Heart left ventricle (tissue), 16 donors: ENCODE measurements at regions not wholly inside any gene's neighbourhood (a gene's known extent, or its start where the extent isn't known, plus 50 kb on each side); places are given as distances from the start of the nearest gene placed in this dataset.

Experiments
- ATAC-seq, 4 donors: fragments of 200-7000 bp; cut with Tn5 transposase; one replicate each; pipeline ENCODE4 v1.9.1; 2020 to 2022; ENCODE audit warnings: moderate library complexity in 4 of 4, mild to moderate bottlenecking in 3 of 4, moderate number of reproducible peaks in 1 of 4
- DNase-seq, 5 donors: peaks; one replicate each; pipeline ENCODE4 v3.0.0-alpha.2; 2020
- H3K27ac ChIP-seq, 12 donors: fragments of 200-600 bp; sonication (generic) in 4 of 12; one replicate each; pipeline versions ENCODE4 v1.5.0 to v1.8.0; 2016 to 2022; ENCODE audit warnings: mild to moderate bottlenecking in 2 of 12
- H3K27me3 ChIP-seq, 9 donors: fragments of 200-600 bp; sonication (generic) in 2 of 9; one replicate each; pipeline versions ENCODE4 v1.5.1 to v1.8.0; 2016 to 2022; ENCODE audit warnings: mild to moderate bottlenecking in 3 of 9
- H3K36me3 ChIP-seq, 9 donors: fragments of 200-600 bp; sonication (generic) in 2 of 9; one replicate each; pipeline versions ENCODE4 v1.5.0 to v1.8.0; 2018 to 2022; ENCODE audit warnings: mild to moderate bottlenecking in 2 of 9
- H3K4me1 ChIP-seq, 12 donors: fragments of 200-600 bp; sonication (generic) in 4 of 12; one replicate each; pipeline versions ENCODE4 v1.5.0 to v1.8.0; 2016 to 2022; ENCODE audit warnings: mild to moderate bottlenecking in 3 of 12
- H3K4me3 ChIP-seq, 12 donors: fragments of 200-600 bp; sonication (generic) in 4 of 12; one replicate each; pipeline versions ENCODE4 v1.5.0 to v1.8.0; 2017 to 2022; ENCODE audit warnings: mild to moderate bottlenecking in 9 of 12, moderate library complexity in 4 of 12
- H3K9me3 ChIP-seq, 12 donors: fragments of 200-600 bp; sonication (generic) in 4 of 12; one replicate each; pipeline versions ENCODE4 v1.5.0 to v1.8.0; 2016 to 2022; ENCODE audit warnings: mild to moderate bottlenecking in 1 of 12
- POLR2A ChIP-seq, 2 donors: fragments of 450-650 bp; IDR thresholded peaks; one replicate each; pipeline ENCODE4 v1.6.1; 2017; ENCODE audit warnings: antibody characterized with exemption in 2 of 2, mild to moderate bottlenecking in 2 of 2, moderate library complexity in 2 of 2
- WGBS, 4 donors: extraction: QIAGEN DNeasy Blood & Tissue Kit in 2 of 4; methylation state at CpG; one replicate each; pipeline versions ENCODE4 v1.1.5 to v1.1.7; 2013 to 2018; 5-methylcytosine and 5-hydroxymethylcytosine counted together
- intact Hi-C, 10 donors: fragments of 100-400 bp; cut with DNase I; formaldehyde crosslinking; loops; one replicate each; pipeline versions ENCODE4 v1.11.1 to v1.14.2; 2022
- TF ChIP-seq, protein P1 (sequence below), 12 donors: fragments of 200-600 bp; sonication (generic) in 4 of 12; IDR thresholded peaks; one replicate each; pipeline versions ENCODE4 v1.5.0 to v1.8.0; 2018 to 2022; ENCODE audit warnings: antibody characterized with exemption in 12 of 12, mild to moderate bottlenecking in 5 of 12
- donor health status: ischemic (EF 13 %, LVEDD 7.1; RV severe dilation, severe dysfunction).
- donor health status: healthy with polysubstance abuse.
- donor health status: DM: no; HTN: yes; CAD: no.
- donor health status: DM: no; HTN: no; CAD: no.
- donor health status: ischemic (EF 25% LVEDD 6.9; RV normal size, moderate dysfunction).
- donor health status: ischemic (EF 25% LVEDD 5.7; RV mildly dilated, moderate dysfunction).
- donor health status: healthy.
- donor health status: DM: yes; HTN: yes; CAD: no.
- donor health status: ischemic (EF 35%, LVEDD 5.7; RV mildly dilated, moderate dysfunction).
- donor health status: nonischemic (EF 11% LVEDD 7.7; RV severe dilation, severe dysfunction).
- donor health status: DM: yes; HTN: yes; CAD: no.
- donor health status: PGD.
- donor health status: ischemic (EF 29% LVEDD 5.4; RV normal size, mild dysfunction).
- donor health status: nonischemic (EF 23%, LVEDD 6.1; RV moderate dilation, normal function).

DNA sequence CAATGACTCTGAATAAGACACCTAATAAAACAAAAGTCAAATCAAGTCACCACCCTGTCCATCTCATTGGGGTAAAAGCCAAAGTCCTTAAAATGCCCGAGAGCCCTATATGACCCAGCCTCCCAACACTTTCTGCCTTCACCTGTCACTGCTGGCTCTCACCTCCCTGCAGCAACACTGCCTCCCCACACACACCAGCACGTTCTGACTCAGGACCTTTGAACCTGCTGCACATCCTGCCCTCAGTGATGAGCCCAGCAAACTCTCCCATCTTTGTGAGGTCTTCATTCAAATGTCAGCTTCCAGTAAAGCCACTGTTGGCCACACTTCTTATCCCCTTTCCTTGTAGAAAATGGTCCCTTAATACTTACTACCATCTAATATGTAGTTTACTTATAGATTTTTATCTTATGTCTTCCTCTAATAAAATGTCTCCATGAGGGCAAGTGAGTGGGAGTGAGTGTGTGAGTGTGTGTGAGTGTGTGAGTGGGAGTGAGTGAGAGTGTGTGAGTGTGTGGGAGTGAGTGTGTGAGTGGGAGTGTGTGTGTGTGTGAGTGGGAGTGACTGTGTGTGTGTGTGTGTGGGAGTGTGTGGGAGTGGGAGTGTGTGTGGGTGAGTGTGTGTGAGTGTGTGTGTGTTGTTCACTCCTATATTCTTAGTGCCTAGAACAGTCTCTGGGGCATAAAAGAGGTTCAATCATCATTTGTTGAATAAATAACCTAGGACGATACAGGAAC, 504.7 kb downstream of the EIPR1 start:
- Histone ChIP-seq H3K4me1 (no peaks in the 10 kb centered on the region), H3K27me3 (peaks cover 0 to 3% (median 0%) of the 10 kb centered on the region in 9 donors), H3K27ac (no peak overlapping the region), H3K9me3 (peaks cover 0 to 3% (median 0%) of the 10 kb centered on the region in 12 donors), H3K4me3 (no peak overlapping the region), H3K36me3 (no peaks in the 10 kb centered on the region)
- WGBS, 4 donors = 65 to 74% (median 72%) methylated on average over 3 of the region's 3 CpGs
- TF ChIP-seq, protein P1, sequence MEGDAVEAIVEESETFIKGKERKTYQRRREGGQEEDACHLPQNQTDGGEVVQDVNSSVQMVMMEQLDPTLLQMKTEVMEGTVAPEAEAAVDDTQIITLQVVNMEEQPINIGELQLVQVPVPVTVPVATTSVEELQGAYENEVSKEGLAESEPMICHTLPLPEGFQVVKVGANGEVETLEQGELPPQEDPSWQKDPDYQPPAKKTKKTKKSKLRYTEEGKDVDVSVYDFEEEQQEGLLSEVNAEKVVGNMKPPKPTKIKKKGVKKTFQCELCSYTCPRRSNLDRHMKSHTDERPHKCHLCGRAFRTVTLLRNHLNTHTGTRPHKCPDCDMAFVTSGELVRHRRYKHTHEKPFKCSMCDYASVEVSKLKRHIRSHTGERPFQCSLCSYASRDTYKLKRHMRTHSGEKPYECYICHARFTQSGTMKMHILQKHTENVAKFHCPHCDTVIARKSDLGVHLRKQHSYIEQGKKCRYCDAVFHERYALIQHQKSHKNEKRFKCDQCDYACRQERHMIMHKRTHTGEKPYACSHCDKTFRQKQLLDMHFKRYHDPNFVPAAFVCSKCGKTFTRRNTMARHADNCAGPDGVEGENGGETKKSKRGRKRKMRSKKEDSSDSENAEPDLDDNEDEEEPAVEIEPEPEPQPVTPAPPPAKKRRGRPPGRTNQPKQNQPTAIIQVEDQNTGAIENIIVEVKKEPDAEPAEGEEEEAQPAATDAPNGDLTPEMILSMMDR (IDR thresholded peaks at IDR 0.05) = no peak
- TF ChIP-seq POLR2A (IDR thresholded peaks at IDR 0.05) = no peak
- no peak for DNase-seq
- no peak for ATAC-seq
- intact Hi-C loops = no loop called here

DNA sequence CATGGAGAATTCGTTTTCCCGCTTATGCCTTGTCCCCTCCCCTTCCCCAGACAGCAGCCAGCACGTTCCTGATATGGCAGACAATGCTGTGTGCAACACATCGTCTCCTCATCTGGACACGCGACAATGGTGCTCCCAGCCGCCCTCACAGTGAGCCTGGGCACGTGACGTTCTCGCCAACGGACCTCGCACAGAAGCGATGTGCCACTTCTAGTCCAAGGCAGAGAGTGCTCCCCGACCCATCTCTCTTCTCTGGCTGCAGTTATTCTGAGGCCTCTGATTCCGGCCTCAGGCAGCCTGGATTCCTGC, 505.4 kb downstream of the EIPR1 start:
- DNase-seq (no peak), ATAC-seq (no peak)
- intact Hi-C loops = no loop called here
- H3K36me3 ChIP-seq = no peaks in the 10 kb centered on the region
- no peak overlapping the region for H3K4me3 ChIP-seq
- H3K27ac ChIP-seq = no peak overlapping the region
- 73 to 89% (median 83%) methylated on average over 15 of the region's 15 CpGs for WGBS, 4 donors
- H3K4me1 ChIP-seq = no peaks in the 10 kb centered on the region
- H3K27me3 ChIP-seq = peaks cover 0 to 3% (median 0%) of the 10 kb centered on the region in 9 donors
- TF ChIP-seq, protein P1 (IDR thresholded peaks at IDR 0.05) = no peak
- no peak for TF ChIP-seq POLR2A (IDR thresholded peaks at IDR 0.05)
- H3K9me3 ChIP-seq = no peaks in the 10 kb centered on the region

DNA sequence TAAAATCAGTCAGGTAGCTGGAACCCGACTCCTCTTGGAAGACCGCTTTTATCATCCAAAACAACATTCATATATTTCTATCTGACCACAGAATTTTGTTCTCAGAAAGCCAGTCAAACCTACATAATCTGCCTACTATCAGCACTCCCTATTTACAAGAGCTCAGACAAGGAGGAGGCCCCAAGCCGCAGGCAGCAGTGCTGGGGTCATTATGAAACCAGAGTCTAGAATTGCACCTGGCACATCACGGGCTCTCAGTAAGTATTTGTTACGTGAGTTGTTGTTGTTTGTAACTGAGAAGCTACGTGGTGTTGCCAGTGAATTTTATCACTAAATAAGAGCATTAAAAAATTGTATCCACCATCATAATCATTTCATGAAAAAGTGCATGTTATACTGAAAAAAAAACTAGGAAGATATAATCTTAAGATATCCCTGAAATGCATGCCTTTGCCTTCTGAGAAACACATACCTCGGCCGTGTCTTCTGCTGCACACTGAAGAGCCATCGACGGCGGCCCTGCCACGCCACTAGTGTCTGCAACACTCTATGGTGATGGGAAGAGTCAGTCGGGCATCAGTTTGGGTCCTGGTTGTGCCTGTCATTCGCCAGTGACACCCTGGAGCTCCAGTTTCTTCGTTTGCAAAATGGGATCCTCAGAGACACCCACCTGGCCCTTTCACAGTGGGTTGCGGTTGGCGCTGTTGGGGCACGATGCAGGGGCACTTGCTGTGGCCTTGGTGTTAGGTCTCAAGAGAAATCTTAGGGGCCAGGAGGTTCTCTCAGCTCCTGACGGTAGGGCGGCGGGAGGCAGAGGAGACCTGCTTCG, 505.9 kb downstream of the EIPR1 start:
- Histone ChIP-seq H3K4me3 (no peak overlapping the region), H3K9me3 (no peaks in the 10 kb centered on the region), H3K27ac (no peak overlapping the region), H3K27me3 (peaks cover 0 to 3% (median 0%) of the 10 kb centered on the region in 9 donors), H3K36me3 (no peaks in the 10 kb centered on the region), H3K4me1 (no peaks in the 10 kb centered on the region)
- intact Hi-C loops = no loop called here
- no peak for TF ChIP-seq POLR2A (IDR thresholded peaks at IDR 0.05)
- TF ChIP-seq, protein P1 (IDR thresholded peaks at IDR 0.05) = no peak
- ATAC-seq = no peak
- WGBS, 4 donors = 84 to 90% (median 86%) methylated on average over 21 to 22 of the region's 22 CpGs
- DNase-seq = no peak

DNA sequence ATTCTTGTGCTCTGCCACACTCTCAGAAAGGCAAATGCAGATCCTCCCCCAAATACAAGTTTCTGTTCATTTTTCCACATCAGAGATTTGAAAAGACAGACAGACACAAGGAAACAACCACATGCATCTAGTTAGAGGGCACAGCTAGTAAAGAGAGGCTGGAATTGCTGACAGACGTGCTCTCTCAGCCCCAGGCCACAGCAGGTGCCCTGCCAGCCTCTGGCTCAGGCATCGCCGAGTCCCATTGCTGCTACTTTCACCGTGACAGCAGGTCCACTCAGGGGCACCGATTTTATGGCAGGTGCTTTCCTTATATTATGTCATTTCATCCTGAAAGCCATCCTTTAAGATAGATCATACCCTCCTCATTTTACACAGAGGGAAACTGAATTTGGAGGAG, 507.5 kb downstream of the EIPR1 start:
- intact Hi-C loops = no loop called here
- TF ChIP-seq POLR2A (IDR thresholded peaks at IDR 0.05) = no peak
- TF ChIP-seq, protein P1 (IDR thresholded peaks at IDR 0.05) = no peak
- Histone ChIP-seq H3K4me3 (no peak overlapping the region), H3K27ac (no peak overlapping the region), H3K9me3 (no peaks in the 10 kb centered on the region), H3K27me3 (peaks cover 0 to 4% (median 0%) of the 10 kb centered on the region in 9 donors), H3K36me3 (no peaks in the 10 kb centered on the region), H3K4me1 (no peaks in the 10 kb centered on the region)
- DNase-seq (no peak), ATAC-seq (no peak)
- WGBS, 4 donors = 66 to 78% (median 72%) methylated on average over 5 of the region's 5 CpGs
